Panc1 (cell line): ENCODE measurements at regions not wholly inside any gene's neighbourhood (a gene's known extent, or its start where the extent isn't known, plus 50 kb on each side); places are given as distances from the start of the nearest gene placed in this dataset.

ENCODE experiments used
- POLR2AphosphoS5 ChIP-seq: IDR thresholded peaks from 2 replicates; pipeline ENCODE4 v1.6.1; 2012; ENCODE audit warnings: mild to moderate bottlenecking, low read depth, low read length, moderate library complexity
- TCF7L2 ChIP-seq: IDR thresholded peaks from 2 replicates; pipeline ENCODE4 v1.6.1; 2011; ENCODE audit warnings: mild to moderate bottlenecking, low read depth, low read length, inconsistent platforms
- TF ChIP-seq, protein P1 (sequence below): fragments of 450-650 bp; IDR thresholded peaks from 2 replicates; pipeline ENCODE4 v1.5.1; 2017; ENCODE audit warnings: mild to moderate bottlenecking

GRCh38 chr2:128751746-128752145 is 433.1 kb upstream of the HS6ST1 start:
- TF ChIP-seq, protein P1, sequence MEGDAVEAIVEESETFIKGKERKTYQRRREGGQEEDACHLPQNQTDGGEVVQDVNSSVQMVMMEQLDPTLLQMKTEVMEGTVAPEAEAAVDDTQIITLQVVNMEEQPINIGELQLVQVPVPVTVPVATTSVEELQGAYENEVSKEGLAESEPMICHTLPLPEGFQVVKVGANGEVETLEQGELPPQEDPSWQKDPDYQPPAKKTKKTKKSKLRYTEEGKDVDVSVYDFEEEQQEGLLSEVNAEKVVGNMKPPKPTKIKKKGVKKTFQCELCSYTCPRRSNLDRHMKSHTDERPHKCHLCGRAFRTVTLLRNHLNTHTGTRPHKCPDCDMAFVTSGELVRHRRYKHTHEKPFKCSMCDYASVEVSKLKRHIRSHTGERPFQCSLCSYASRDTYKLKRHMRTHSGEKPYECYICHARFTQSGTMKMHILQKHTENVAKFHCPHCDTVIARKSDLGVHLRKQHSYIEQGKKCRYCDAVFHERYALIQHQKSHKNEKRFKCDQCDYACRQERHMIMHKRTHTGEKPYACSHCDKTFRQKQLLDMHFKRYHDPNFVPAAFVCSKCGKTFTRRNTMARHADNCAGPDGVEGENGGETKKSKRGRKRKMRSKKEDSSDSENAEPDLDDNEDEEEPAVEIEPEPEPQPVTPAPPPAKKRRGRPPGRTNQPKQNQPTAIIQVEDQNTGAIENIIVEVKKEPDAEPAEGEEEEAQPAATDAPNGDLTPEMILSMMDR, result no peak
- no peak for TF ChIP-seq POLR2AphosphoS5
- TF ChIP-seq TCF7L2, result no peak
